ENCODE measurements at regions not wholly inside any gene's neighbourhood (a gene's known extent, or its start where the extent isn't known, plus 50 kb on each side); places are given as distances from the start of the nearest gene placed in this dataset.
A peak's percentile ranks its signal among the peaks of the same experiment; 100 is the strongest.

- no peaks in the 10 kb centered on the region for H3K27me3 Mint-ChIP-seq (ENCODE audit: insufficient read depth, unreplicated experiment)
- H3K4me1 ChIP-seq, result peaks cover 21% of the 10 kb centered on the region
- ChIA-PET POLR2A (no interaction called here), CTCF (no interaction called here)
- H3K27ac Mint-ChIP-seq (ENCODE audit: unreplicated experiment), result peak overlapping the region; percentile 36
- peaks cover 29% of the 10 kb centered on the region for H3K9me3 Mint-ChIP-seq (ENCODE audit: unreplicated experiment)
- no TSS peak for BruUV-seq (replicated peaks)
- DNase-seq, result no peak
- no peak for TF ChIP-seq CTCF (IDR thresholded peaks at IDR 0.05; ENCODE audit: insufficient read depth in 1 of 2, low read depth in 1 of 2, low read length in 1 of 2, severe bottlenecking in 1 of 2, unreplicated experiment in 1 of 2)
- no peak overlapping the region for H3K4me3 Mint-ChIP-seq (ENCODE audit: unreplicated experiment)
- no peaks in the 10 kb centered on the region for H3K36me3 ChIP-seq (ENCODE audit: control insufficient read depth, insufficient read depth, low read length)
- H3K4me3 ChIP-seq (ENCODE audit: low read depth, low read length), result no peak overlapping the region
- no peaks in the 10 kb centered on the region for H3K27me3 ChIP-seq (replicated peaks; ENCODE audit: control insufficient read depth, insufficient read depth, low read length)
- intact Hi-C loops (cut with micrococcal nuclease; ENCODE audit: unreplicated experiment), result loop anchor here (1.0 kb wide), 1 partner anchor 30 kb away; no protein-coding TSS in a partner anchor
- peaks cover 4% of the 10 kb centered on the region for H3K36me3 Mint-ChIP-seq (ENCODE audit: insufficient read depth, unreplicated experiment)
- H3K4me1 Mint-ChIP-seq (ENCODE audit: low read depth, unreplicated experiment), result peaks cover 11% of the 10 kb centered on the region
- H3K9me3 ChIP-seq, result peaks cover 7% of the 10 kb centered on the region; the same call in 1 of the 2 replicates
Measured at GRCh38 chr2:62381656-62382055, 124.3 kb downstream of the TMEM17 start.

GRCh38 chr2:62379566-62379965 lies 126.4 kb downstream of the TMEM17 start:
- BruUV-seq (replicated peaks), result no TSS peak
- no peaks in the 10 kb centered on the region for H3K27me3 ChIP-seq (replicated peaks; ENCODE audit: control insufficient read depth, insufficient read depth, low read length)
- intact Hi-C loops (cut with micrococcal nuclease; ENCODE audit: unreplicated experiment), result no loop called here
- peaks cover 4% of the 10 kb centered on the region for H3K36me3 Mint-ChIP-seq (ENCODE audit: insufficient read depth, unreplicated experiment)
- no peaks in the 10 kb centered on the region for H3K36me3 ChIP-seq (ENCODE audit: control insufficient read depth, insufficient read depth, low read length)
- no peak for TF ChIP-seq CTCF (IDR thresholded peaks at IDR 0.05; ENCODE audit: insufficient read depth in 1 of 2, low read depth in 1 of 2, low read length in 1 of 2, severe bottlenecking in 1 of 2, unreplicated experiment in 1 of 2)
- no peak overlapping the region for H3K27ac Mint-ChIP-seq (ENCODE audit: unreplicated experiment)
- peaks cover 21% of the 10 kb centered on the region for H3K4me1 ChIP-seq
- H3K4me3 ChIP-seq (ENCODE audit: low read depth, low read length), result no peak overlapping the region
- CTCF ChIA-PET, result no interaction called here
- peaks cover 22% of the 10 kb centered on the region for H3K9me3 Mint-ChIP-seq (ENCODE audit: unreplicated experiment)
- H3K9me3 ChIP-seq, result no peaks in the 10 kb centered on the region
- H3K4me1 Mint-ChIP-seq (ENCODE audit: low read depth, unreplicated experiment), result peaks cover 11% of the 10 kb centered on the region
- no peak overlapping the region for H3K4me3 Mint-ChIP-seq (ENCODE audit: unreplicated experiment)
- POLR2A ChIA-PET, result no interaction called here
- DNase-seq, result no peak
- no peaks in the 10 kb centered on the region for H3K27me3 Mint-ChIP-seq (ENCODE audit: insufficient read depth, unreplicated experiment)

GRCh38 chr2:62375113-62375420 lies 130.9 kb downstream of the TMEM17 start:
- intact Hi-C loops (cut with micrococcal nuclease; ENCODE audit: unreplicated experiment), result no loop called here
- peaks cover 2% of the 10 kb centered on the region for H3K4me1 Mint-ChIP-seq (ENCODE audit: low read depth, unreplicated experiment)
- no peaks in the 10 kb centered on the region; the same call in 1 of the 2 replicates for H3K4me1 ChIP-seq
- H3K9me3 Mint-ChIP-seq (ENCODE audit: unreplicated experiment), result peaks cover 30% of the 10 kb centered on the region
- no peaks in the 10 kb centered on the region for H3K27me3 Mint-ChIP-seq (ENCODE audit: insufficient read depth, unreplicated experiment)
- ChIA-PET CTCF (no interaction called here), POLR2A (no interaction called here)
- DNase-seq, result no peak
- H3K36me3 ChIP-seq (ENCODE audit: control insufficient read depth, insufficient read depth, low read length), result no peaks in the 10 kb centered on the region
- peaks cover 17% of the 10 kb centered on the region for H3K9me3 ChIP-seq
- H3K4me3 ChIP-seq (ENCODE audit: low read depth, low read length), result no peak overlapping the region
- no peak overlapping the region for H3K4me3 Mint-ChIP-seq (ENCODE audit: unreplicated experiment)
- TF ChIP-seq CTCF (IDR thresholded peaks at IDR 0.05; ENCODE audit: insufficient read depth in 1 of 2, low read depth in 1 of 2, low read length in 1 of 2, severe bottlenecking in 1 of 2, unreplicated experiment in 1 of 2), result no peak
- H3K36me3 Mint-ChIP-seq (ENCODE audit: insufficient read depth, unreplicated experiment), result peaks cover 4% of the 10 kb centered on the region
- BruUV-seq (replicated peaks), result no TSS peak
- H3K27me3 ChIP-seq (replicated peaks; ENCODE audit: control insufficient read depth, insufficient read depth, low read length), result no peaks in the 10 kb centered on the region
- H3K27ac Mint-ChIP-seq (ENCODE audit: unreplicated experiment), result no peak overlapping the region
